GM04504 (cell line): ENCODE measurements at regions not wholly inside any gene's neighbourhood (a gene's known extent, or its start where the extent isn't known, plus 50 kb on each side); places are given as distances from the start of the nearest gene placed in this dataset.
"Not testable (repeated sequence)": the region's sequence is repeated elsewhere in the genome, so short reads cannot be mapped to it uniquely, and the experiment has no call there.

ENCODE experiments used
- DNase-seq: peaks from one replicate; pipeline ENCODE4 v3.0.0-alpha.2; 2012; ENCODE audit warnings: low read depth

DNA sequence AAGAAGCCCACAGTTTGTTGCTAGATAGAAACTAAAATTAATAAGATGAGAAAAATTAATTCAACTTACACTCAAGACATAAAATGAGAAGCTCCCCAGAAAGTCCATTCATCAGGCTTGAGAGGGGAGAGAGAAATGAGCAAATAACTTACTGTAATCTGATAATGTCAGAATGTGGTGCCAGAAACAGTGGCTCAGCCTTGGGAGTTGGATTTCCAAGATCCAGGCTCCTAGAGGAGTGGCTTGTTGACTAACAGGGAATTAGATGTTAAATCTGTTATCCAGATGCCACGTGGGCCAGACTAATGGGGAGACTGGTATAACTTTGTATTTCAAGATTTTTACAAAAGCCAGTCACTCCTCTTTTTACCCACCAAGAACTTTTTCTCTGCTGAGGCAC is 458.2 kb downstream of the GADD45G start:
- no peak for DNase-seq

DNA sequence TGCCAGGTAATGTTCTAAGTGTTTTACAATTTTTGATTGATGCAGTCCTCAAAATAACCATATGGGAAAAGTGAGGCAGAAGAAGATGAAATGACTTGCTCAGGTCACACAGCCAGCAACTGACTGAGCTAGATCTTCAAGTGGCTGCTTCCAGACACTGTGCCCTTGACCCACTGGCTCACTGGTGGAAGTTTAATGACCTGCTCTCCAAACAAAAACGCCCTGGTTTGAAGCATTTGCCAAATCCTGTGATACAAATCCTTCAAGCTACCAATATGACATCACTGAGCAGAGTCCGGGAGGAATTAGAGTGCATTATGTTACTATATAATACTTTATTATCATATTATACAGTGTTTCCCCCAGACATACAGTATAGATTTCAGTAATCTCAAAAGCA is 459.4 kb downstream of the GADD45G start:
- no peak for DNase-seq

DNA sequence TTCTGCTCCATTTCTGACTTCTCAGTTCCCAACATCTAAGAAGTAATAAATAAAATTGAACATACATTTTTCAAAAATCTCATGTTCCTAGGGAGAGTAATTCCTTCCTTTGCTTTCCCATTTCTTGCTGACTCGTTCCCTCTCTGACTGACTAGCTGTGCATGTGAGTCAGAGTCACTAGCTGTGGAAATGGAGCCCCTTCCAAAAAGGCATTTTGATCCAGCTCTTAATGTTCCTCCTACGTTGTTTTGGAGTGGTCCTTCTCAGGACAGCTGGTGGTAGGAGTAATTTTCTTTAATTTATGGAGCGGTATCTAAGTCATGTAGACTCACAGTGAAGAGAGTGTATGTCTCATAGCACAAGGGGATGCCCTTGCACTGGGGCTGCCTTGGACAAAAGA is 460.2 kb downstream of the GADD45G start:
- no peak for DNase-seq

DNA sequence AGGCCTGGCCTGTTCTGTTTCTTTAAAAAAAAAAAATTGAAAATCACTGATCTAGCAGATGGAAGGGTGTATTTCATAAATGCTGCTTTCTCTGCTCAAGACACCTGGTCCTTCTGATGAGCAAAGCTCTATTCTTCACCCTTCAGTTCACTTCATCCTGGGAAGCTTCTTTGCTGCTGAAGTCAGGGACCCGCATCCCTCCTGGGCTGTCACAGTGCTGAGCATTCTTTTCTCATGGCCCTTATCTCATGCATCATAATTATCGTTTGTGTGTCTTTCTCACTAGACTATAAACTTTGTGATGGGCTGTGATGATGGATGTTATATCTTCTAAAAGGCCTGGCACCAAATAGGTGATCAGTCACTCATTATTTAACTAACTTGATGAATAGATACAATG is 461.0 kb downstream of the GADD45G start:
- no peak for DNase-seq

DNA sequence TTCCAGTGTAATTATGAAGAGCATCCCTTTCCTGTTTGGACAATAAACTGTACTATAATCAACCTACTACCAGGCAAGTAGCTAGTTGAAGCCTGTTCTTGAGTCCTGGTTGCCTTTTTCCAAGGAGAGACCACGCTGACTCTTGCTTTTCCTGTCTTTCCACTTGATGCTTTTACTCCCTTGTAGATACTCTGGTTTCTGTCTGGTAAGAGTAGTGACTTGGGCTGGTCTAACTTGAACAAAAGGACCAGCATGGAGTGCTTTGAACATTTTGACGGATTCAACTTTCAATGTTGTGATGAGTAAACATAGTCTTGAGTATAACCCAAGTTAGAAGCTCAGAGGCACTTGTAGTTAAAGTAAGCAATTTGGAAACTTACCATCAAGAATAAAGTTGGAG is 464.3 kb downstream of the GADD45G start:
- DNase-seq = no peak

DNA sequence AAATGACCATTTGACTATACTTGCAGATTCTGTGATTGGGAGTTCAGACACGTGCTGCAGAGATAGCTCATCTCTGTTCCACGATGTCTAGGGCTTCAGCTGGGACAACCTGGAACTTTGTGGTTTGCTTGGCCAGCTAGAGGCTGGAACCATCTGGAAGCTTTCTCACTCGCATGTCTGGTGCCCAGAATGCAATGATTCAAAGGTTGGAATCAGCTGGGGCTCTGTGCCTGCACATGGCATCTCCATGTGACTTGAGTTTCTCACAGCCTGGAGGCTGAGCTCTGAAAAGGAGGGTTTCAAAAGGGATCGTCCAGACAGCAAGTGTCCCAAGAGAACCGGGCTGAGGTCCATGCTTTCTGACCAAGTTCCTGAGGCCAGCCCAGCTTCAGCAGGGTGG is 465.2 kb downstream of the GADD45G start:
- DNase-seq = no peak

DNA sequence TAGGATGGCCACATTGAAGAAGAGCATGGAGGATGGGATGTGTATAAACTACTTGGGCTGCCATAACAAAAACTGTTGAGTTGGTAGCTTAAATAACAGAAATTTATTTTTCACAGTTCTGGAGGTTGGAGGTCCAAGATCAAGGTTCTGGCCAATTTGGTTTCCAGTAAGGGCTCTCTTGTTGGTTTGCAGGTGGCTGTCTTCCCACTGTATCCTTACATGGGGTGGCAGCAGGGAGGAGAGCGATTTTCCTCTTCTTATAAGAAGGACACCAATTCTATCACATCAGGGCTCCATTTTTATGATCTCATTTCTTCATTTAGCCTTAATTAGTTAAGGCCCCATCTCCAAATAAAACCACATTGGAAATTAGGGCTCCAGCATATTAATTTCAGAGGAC is 465.7 kb downstream of the GADD45G start:
- DNase-seq = no peak

DNA sequence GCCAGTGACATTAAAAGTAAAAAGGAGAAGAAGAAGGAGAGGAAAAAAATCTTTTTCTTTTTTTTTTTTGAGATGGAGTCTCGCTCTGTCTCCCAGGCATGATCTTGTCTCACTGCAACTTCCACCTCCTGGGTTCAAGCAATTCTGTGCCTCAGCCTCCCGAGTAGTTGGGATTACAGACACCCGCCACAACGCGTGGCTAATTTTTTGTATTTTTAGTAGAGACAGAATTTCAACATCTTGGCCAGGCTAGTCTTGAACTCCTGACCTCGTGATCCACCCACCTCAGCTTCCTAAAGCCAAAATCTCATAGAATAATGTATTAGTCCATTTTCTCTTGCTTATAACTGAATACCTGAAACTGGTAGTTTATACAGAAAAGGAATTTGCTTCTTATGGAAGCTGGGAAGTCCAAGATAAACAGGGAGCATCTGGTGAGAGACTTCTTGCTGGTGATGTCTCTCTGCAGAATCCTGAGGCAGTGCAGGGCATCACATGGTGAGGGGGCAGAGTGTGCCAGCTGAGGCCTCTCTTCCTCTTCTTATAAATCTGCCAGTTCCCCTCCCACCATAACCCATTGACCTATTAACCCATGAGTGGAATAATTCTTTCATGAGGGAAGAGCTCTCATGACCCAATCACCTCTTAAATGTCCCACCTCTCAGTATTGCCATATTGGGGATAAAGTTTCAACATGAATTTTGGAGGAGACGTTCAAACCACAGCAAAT is 466.3 kb downstream of the GADD45G start:
- no peak for DNase-seq

DNA sequence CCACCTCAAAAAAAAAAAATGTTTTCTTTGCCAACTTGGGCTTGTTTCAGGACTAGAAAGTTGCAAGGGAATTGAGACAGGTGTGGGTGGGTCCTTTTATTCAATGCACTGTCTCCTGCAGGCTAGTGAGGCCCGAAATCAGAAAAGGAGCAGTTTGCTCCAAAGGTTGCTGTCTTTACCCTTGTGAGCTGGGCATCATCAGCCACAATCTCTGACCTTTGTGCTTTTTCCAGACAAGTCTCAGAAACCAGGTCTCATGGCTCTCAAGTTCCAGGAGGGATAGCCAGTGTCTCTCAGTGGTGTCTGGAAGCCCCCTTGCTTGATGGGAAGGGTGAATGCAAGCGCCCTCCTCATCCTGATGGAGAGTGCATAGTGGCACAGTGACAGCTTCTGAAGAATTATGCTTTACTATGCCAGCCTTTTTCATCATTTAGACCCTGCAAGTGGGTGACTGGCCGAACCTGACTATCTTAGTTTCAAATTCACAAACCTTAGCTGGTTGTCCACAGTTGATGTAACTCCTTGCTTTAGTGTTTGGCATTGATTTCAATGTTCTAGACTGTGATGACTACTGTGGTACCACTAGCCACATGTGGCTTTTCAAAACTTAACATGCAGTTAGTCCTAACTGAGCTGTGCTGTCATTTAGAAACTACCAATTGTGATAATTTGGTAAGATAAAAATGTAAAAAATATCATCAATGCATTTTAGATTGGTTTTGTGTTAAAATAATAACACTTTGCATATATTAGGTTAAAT is 468.6 kb downstream of the GADD45G start:
- DNase-seq = no peak

DNA sequence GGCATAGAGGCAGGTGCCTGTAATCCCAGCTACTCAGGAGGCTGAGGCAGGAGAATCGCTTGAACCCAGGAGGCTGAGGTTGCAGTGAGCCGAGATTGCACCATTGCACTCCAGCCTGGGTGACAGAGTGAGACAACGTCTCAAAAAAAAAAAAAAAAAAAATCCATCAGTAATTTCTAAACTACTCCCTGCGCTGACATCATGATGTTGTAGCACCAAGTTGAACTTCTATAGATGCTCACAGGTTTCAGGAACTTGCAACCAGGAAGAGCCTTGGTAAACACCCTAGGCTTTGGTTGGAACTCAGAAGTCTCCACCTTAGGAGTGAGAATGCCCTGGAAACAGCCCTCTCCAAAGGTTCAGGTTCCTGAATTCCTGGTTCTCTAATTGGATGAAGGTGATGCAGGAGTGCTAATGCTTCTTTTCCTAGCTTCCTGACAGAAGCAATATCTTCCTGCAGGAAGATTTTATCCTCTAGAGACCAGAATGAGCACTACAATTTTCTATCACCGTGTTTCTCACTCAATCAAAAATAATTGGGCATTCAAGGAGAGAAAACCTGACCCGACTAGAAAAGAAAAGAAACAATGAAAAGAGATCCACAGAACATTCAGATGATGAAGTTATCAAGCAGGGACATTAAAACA is 469.6 kb downstream of the GADD45G start:
- no peak for DNase-seq

DNA sequence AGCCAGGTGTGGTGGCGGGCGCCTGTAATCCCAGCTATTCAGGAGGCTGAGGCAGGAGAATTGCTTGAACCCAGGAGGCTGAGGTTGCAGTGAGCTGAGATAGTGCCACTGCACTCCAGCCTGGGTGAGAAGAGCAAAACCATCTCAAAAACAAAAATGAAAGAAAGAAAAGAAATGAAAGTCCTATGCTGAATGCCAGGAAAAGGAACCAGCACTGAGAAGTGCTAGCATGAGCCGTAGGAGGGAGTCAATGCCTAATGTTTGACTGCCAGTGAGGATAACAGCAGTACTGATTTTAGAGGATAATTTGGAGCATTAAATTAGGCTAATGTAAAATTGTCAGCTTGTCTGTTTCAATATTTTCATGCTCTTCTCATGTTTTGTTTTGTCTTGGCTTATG is 472.8 kb downstream of the GADD45G start:
- not testable (repeated sequence) for DNase-seq

DNA sequence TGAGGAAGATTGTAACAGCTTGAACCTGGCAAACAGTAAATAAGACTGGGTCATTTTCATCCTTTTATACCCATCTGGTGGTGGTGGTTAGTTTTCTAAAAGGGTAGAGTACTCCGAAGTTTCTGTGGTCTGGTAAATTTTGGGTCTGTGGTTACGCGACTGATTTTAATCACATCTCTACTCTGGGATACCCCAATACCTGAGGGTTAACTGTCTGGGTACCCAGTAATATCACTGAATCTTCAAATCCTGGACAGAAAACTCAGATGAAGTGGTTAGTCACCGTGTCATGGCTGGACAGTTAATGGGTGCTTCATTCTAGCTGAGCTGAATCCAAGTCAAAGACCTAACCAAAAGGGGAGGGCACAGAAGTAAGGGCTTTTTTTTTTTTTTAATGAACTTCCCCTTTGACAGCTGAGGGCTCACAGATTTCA is 474.2 kb downstream of the GADD45G start:
- DNase-seq = no peak

DNA sequence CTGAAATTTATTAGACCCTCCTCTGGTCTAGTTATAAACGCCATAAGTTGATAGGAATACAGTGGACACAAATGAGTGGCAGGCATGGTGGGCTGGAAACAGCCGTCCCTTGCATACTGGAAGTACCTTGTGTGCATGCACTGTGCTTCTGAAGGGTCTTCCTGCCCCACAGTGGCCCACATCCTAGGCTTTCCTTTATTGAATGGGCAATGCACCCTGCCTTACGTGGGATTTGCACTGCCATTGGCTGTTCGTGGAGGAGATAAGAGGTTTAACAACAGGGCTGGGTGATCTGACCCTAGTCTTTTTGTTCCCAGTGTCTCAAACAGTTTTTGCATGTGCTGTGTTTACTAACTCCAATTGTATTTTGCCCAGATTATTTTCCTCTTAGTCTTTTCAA is 480.8 kb downstream of the GADD45G start:
- no peak for DNase-seq

DNA sequence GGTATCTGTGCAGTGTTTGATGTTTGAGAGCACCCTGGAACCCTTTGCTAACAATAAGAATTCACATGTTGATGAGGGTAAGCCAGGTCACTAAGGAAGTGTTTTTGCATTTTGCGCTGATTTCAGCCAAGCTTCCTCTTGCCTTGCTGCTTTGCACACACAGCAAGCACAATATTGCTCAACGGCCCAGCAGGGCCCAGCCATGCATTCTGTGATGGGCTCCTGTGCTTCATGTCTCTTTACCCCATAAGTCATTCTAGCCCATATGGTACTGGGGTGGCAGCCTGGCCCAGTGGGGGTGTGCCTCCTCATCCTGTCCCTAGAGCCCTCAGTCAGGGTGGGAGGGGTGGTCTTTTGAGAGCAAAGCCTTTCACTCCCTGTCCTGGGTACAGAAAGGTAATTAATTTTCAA is 481.3 kb downstream of the GADD45G start:
- DNase-seq = no peak

DNA sequence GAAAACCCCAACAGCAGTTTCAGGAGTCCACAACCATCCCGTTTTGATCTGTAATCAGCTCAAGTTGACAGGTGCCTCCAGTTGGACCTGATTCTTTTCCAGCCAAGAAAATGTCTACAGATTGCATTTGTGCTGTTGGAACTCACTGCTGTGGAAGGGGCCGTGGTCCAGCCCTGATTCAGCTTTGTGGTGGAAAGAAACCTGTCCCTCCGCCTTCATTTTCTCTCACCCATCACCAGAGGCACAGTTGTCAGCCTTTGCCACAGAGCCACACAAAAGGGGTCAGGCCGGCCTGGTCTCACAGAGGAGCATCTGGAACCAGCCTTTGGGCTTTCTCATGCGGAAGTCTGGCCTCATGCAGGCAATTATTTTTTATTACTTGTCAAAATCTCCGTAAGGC is 483.6 kb downstream of the GADD45G start:
- no peak for DNase-seq

DNA sequence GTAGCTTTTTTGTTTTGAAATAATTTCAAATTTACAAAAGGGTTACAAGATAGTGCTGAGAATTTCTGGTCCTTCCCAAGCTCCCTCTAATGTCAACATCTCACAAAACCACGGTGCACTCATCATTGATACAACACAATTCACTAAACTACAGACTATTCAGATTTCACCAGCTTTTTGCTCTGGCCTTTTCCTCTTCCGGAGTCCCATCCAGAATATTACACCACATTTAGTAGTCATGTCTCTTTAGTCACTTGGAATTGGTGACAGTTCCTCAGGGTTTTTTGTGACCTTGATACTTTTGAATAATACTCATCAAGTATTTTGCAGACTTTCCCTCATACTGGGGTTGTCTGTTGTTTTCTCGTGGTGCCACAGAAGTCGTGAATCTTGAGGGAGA is 484.0 kb downstream of the GADD45G start:
- no peak for DNase-seq

DNA sequence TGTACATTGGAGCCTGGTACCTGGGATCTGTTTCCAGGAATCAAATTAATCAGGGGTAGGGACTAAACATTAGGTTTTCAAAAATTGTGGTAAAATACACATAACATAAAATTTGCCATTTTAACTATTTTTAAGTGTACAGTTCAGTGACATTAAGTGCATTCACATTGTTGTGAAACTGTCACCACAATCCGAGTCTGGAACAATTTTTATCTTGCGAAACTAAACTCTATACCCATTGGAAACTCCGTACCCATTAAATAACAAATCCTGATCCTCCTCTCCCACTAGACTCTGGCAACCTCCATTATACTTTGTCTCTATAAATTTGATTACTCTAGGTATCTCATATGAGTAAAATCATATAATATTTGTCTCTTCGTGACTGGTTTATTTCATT is 486.2 kb downstream of the GADD45G start:
- DNase-seq = no peak

DNA sequence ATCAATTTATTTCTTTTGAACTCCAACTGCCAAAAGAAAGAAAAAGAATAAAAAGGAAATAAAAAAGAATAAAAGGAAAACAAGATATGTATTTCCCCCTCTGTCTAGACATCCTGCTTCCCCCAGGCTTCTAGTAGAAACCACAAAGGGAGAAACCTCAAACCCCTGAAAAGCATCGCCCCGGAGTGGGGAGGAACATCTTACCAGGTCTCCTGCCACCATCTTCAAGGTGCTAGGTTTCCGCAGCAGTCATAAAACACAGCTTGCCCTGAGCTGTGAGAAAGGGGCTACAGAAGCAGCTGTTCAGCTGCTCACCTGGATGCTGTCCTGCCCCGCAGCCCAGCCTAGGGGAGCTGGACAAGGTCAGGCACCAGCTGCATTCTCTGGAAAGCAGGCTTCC is 487.7 kb downstream of the GADD45G start:
- DNase-seq = no peak

DNA sequence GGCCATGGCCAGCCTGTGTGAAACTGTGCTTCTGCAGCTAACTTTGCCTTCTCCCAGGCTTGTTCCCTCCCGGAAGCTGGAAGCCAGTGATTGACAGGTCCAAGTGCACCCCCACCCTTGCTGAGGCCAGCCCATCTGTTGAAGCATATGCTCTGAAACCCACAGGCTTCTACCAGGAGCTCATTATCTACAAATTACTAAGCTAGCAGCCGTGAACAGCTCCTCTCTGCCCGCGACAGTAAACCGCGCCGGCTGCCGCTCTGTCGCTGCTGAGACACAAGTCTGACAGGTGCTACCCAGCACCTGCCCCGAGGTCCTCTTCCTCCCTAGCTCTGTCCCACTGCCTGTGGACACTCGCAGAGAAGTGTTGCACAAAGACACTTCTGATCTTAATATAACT is 490.9 kb downstream of the GADD45G start:
- DNase-seq = no peak

DNA sequence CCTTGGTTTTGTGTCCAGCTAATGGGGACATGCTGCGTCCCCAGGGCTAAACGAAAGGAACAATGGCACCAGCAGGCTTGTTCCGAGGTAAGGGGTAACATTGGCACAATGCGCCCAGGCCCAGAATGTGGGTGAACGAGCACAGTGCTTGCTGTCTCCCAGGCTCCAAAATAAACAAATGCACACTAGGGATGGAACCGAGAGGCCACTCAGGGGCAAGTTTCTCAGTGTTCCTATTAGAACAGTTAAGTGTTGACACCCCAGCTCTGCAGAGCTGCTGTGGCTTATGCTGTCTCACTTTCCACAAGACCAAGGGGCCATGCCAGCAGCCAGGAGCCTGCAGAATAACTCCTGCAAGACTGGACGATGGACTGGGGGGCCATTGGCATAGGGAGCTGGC is 492.4 kb downstream of the GADD45G start:
- DNase-seq = no peak

DNA sequence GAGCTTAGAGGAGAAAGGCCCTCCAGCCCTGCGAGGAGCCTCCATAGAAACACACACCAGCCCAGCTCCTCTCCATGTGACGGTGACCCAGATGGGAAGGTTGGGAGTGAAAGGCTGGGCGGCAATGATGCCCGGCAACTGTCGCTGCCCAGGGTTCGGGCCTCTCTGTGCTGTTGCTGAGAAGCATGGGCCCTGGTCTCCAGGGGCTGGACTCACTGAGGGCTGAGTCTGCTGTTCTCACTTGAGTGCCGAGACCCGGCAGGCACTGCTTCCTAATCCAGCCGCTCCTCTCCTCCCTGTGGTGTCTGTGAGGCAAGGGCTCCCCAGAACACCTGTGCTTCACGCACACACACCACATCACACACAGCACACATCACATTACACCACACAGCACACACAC is 493.6 kb downstream of the GADD45G start:
- DNase-seq = no peak

DNA sequence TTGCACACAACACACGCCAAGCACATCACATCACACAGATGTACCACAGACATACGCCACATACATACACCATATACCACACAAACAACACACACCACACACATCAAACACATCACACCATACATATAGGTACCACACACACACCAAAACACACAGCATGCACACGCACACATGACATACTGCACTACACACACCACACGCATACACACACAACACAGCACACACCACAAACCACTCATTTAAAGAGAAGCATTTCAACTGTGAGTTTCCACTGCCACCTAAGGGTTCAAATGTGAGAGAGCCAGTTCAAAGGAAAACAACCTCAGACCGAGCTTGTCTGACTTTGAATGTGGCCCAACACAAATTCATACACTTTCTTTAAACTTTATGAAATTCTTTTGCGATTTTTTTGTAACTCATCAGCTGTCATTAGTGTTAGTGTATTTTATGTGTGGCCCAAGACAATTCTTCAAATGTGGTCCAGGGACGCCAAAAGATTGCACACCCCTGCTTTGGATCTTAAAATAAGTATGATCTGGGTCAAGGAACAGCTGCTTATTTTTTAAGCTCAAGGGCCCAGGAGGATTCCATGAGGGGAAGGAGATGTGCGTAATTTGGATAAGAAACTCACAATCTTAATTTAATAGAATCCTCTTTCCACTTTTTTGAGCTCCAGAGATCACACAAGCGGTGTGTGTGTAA is 494.6 kb downstream of the GADD45G start:
- no peak for DNase-seq

DNA sequence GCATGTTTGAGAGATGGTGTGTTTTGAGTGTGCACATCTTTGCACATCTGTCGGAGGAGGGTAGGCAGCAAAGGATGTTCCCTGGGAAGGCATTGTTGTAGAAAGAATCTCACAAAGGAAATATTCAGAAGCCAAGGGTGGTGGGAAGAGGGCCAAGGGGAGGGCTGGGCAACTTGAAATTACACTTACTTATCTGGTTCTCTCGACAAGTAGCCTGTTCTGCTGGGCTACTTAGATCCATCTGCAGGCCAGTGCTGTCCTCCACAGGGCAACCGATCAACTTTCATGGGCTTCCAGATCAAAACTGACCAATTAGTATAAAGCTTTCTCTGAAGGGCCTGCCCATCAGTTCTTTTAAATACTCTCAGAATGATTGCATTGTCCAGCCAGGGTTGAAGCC is 495.2 kb downstream of the GADD45G start:
- no peak for DNase-seq
